ENCODE measurements at regions not wholly inside any gene's neighbourhood (a gene's known extent, or its start where the extent isn't known, plus 50 kb on each side); places are given as distances from the start of the nearest gene placed in this dataset.
"Not testable (repeated sequence)": the region's sequence is repeated elsewhere in the genome, so short reads cannot be mapped to it uniquely, and the experiment has no call there.

GRCh38 chr21:14058566-14058965 is 152.2 kb downstream of the LIPI start:
- Mint-ChIP-seq H3K4me1 (ENCODE audit: low read depth) (no peaks in the 10 kb centered on the region), H3K36me3 (ENCODE audit: insufficient read depth) (no peaks in the 10 kb centered on the region), H3K4me3 (no peak overlapping the region), H3K27me3 (ENCODE audit: low read depth) (no peaks in the 10 kb centered on the region), H3K9me3 (no peaks in the 10 kb centered on the region)
- no peak for DNase-seq
- ATAC-seq = no peak

DNA sequence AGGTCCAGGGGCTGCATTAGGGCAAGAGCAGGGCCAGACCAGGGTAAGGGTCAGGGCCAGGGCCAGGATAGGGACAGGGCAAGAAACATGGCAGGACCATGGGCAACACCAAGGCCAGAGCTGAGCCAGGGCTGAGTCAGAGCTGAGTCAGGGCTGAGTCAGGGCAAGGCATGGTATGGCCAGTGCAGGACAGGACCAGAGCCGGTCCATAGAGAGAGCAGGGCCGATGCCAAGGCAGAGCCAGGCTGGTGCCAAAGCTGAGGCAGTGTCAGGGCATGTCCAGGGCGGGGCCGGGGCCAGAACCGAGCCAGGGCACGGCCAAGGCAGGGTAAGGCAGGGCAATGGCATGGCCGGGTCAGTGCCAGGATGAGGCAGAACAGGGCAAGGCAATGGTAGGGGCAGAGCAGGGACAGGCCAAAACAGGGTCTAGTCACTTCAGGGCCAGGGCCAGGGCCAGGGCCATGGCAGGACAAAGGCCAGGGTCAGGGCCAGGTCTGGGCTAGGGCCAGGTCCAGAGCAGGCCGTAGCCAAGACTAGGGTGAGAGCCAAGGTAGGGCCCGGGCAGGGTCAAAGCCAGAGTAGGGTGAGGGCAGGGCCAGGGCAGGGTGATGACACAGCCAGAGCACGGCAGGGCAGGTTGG is 152.8 kb downstream of the LIPI start:
- not testable (repeated sequence) for H3K9me3 Mint-ChIP-seq; H3K27me3 Mint-ChIP-seq (ENCODE audit: low read depth); H3K4me1 Mint-ChIP-seq (ENCODE audit: low read depth); H3K36me3 Mint-ChIP-seq (ENCODE audit: insufficient read depth); DNase-seq; H3K4me3 Mint-ChIP-seq
- ATAC-seq = peak in 1 of 2 donors; percentile 35

DNA sequence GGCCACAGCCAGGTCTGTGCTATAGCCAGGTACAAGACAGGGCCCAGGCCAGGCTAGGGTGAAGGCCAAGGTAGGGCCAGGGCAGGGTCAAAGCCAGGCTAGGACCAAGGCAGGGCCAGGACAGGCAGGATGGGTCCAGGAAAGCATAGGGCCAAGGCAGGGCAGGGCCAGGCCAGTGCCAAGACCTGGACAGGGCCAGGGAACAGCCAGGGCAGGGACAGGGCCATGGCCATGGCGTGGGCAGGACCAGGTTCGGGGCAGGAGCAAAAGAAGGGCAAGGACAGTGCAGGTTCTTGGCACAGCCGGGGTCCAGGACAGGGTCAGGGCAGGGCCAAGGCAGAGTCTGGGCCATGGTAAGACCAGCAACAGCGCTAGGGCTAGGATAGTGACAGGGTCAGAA is 153.4 kb downstream of the LIPI start:
- Mint-ChIP-seq H3K36me3 (ENCODE audit: insufficient read depth) (no peaks in the 10 kb centered on the region), H3K4me1 (ENCODE audit: low read depth) (no peaks in the 10 kb centered on the region), H3K9me3 (no peaks in the 10 kb centered on the region), H3K4me3 (no peak overlapping the region), H3K27me3 (ENCODE audit: low read depth) (no peaks in the 10 kb centered on the region)
- no peak for DNase-seq
- ATAC-seq = no peak

DNA sequence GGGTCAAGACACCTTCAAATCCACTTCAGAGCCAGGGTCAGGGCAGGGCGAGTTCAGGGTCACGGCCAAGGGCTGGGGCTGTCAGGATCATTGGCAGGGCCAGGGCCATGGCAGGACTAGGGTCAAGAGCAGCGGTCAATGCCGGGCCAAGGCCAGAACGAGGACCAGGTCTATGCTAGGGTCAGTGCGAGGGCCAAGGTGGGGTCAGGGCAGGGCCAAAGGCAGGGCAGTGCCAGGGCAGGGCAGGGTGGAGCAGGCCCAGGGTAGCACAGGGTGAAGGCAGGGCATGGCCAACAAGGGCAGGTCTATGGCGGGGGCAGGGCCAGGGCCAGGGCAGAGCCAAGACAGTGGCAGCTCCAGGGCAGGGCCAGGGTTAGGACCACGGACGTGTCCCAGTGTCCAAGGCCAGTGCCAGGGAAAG is 154.0 kb downstream of the LIPI start:
- DNase-seq (no peak), ATAC-seq (no peak)
- Mint-ChIP-seq H3K36me3 (ENCODE audit: insufficient read depth) (no peaks in the 10 kb centered on the region), H3K4me3 (no peak overlapping the region), H3K9me3 (no peaks in the 10 kb centered on the region), H3K4me1 (ENCODE audit: low read depth) (no peaks in the 10 kb centered on the region), H3K27me3 (ENCODE audit: low read depth) (no peaks in the 10 kb centered on the region)

DNA sequence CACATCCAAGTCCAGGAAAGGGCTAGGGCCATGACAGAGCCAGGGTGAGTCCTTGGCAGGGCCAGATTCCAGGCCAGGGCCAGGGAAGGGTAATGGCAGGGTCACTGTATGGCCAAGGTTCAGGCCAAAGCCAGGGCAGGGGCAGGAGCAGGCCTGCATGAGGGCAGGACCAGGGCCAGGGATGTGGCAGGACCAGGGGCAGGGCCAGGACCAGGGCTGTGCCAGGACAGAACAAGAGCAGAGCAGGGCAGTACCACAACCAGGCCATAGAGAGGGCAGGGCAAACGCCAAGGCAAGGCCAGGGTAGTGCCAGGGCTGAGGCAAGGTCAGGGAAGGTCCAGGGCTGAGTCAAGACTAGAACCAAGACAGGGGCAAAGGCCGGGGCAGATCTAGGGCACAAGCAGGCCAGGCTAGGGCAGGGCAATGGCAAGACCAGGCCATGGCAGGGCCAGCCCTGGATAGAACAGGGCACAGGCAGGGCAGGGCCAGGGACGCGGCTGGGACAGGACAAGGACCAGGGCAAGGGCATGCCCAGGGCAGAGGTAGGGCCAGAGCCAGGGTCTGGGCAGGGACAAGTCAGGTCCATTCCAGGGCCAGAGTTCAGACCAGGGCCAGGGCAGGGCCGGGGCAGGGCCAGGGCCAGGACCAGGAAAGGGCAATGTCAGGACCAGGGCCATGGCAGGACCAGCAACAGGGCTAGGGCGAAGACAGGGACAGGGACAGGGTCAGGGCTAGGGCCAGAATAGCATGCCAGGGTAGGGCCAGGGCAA is 154.8 kb downstream of the LIPI start:
- H3K36me3 Mint-ChIP-seq (ENCODE audit: insufficient read depth); H3K27me3 Mint-ChIP-seq (ENCODE audit: low read depth); DNase-seq; H3K9me3 Mint-ChIP-seq; ATAC-seq; H3K4me1 Mint-ChIP-seq (ENCODE audit: low read depth); H3K4me3 Mint-ChIP-seq: not testable (repeated sequence)

GRCh38 chr21:14054682-14055081 is 156.1 kb downstream of the LIPI start:
- H3K4me1 Mint-ChIP-seq (ENCODE audit: low read depth) = no peaks in the 10 kb centered on the region
- H3K27me3 Mint-ChIP-seq (ENCODE audit: low read depth) = no peaks in the 10 kb centered on the region
- ATAC-seq = no peak
- H3K9me3 Mint-ChIP-seq = no peaks in the 10 kb centered on the region
- H3K4me3 Mint-ChIP-seq = no peak overlapping the region
- DNase-seq = no peak
- H3K36me3 Mint-ChIP-seq (ENCODE audit: insufficient read depth) = no peaks in the 10 kb centered on the region

DNA sequence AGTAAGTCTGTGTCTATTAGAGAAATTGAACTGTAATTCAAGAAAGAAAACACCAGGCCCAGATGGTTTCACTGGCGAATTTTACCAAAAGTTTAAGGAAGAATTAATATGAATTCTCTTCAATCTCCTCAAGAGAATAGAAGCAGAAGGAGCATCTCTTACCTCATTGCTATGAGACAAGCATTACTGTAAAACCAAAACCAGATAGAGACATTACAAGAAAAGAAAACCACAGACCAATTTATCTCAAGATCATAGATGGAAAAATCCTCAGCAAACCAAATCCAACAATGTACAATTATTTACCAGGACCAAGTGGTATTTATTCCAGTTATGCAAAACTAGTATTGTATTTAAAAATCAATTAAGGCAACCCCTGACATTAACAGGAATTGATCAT is 160.6 kb downstream of the LIPI start:
- Mint-ChIP-seq H3K27me3 (ENCODE audit: low read depth) (no peaks in the 10 kb centered on the region), H3K36me3 (ENCODE audit: insufficient read depth) (no peaks in the 10 kb centered on the region), H3K4me3 (no peak overlapping the region), H3K4me1 (ENCODE audit: low read depth) (no peaks in the 10 kb centered on the region), H3K9me3 (no peaks in the 10 kb centered on the region)
- DNase-seq (no peak), ATAC-seq (no peak)

- H3K4me3 Mint-ChIP-seq = no peak overlapping the region
- no peak for DNase-seq
- H3K4me1 Mint-ChIP-seq (ENCODE audit: low read depth) = no peaks in the 10 kb centered on the region
- H3K27me3 Mint-ChIP-seq (ENCODE audit: low read depth) = no peaks in the 10 kb centered on the region
- no peaks in the 10 kb centered on the region for H3K9me3 Mint-ChIP-seq
- no peak for ATAC-seq
- no peaks in the 10 kb centered on the region for H3K36me3 Mint-ChIP-seq (ENCODE audit: insufficient read depth)
These were observed 164.4 kb downstream of the LIPI start for GRCh38 chr21:14046401-14046800.

DNA sequence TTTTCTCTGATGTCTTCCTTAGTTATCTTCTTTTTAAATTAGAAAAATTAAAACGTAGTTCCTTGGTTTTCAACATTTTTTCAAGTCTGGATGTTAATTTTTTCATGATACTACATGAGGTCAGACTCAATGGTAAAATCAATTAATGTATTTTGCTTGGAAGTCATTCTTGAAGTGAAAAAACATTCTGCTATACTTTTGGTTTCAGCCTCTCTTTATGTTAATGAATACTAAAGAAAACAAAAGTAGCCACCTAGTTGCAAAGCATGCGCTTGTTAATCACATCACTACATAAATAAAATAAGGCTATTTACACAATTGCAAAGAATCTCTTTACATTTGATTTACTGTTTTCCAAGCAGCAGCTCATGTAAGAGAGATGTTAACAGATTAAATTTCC is 170.4 kb downstream of the LIPI start:
- Mint-ChIP-seq H3K9me3 (no peaks in the 10 kb centered on the region), H3K4me1 (ENCODE audit: low read depth) (no peaks in the 10 kb centered on the region)

DNA sequence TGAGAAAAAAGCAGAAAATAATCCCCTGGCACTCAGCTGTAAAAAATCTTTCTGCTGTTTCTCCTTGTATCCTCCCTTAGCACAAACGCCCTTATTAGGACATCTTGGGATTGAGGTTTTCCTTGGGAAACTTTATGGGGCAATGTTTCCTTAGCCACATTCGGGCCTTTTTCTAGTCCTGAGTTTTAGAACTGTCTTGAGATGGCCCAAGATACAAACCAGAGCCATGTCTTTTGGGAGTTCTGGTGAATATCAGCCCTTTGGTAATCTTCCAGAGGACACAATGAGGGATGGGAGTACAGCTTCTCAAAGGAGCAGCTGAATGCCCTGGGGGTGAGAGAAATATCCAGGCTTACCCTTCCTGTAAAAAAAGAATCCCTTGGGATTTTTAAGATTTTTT is 182.1 kb downstream of the LIPI start:
- DNase-seq; ATAC-seq; H3K9me3 Mint-ChIP-seq; H3K27me3 Mint-ChIP-seq (ENCODE audit: low read depth); H3K4me1 Mint-ChIP-seq (ENCODE audit: low read depth); H3K36me3 Mint-ChIP-seq (ENCODE audit: insufficient read depth): not testable (repeated sequence)
- H3K4me3 Mint-ChIP-seq = peak overlapping the region; percentile 35

More for the DNA sequence above, 170.4 kb downstream of the LIPI start:
- ATAC-seq (no peak), DNase-seq (no peak)
- peaks cover 2% of the 10 kb centered on the region for H3K36me3 Mint-ChIP-seq (ENCODE audit: insufficient read depth)
- H3K27me3 Mint-ChIP-seq (ENCODE audit: low read depth) = no peaks in the 10 kb centered on the region
- no peak overlapping the region for H3K4me3 Mint-ChIP-seq

DNA sequence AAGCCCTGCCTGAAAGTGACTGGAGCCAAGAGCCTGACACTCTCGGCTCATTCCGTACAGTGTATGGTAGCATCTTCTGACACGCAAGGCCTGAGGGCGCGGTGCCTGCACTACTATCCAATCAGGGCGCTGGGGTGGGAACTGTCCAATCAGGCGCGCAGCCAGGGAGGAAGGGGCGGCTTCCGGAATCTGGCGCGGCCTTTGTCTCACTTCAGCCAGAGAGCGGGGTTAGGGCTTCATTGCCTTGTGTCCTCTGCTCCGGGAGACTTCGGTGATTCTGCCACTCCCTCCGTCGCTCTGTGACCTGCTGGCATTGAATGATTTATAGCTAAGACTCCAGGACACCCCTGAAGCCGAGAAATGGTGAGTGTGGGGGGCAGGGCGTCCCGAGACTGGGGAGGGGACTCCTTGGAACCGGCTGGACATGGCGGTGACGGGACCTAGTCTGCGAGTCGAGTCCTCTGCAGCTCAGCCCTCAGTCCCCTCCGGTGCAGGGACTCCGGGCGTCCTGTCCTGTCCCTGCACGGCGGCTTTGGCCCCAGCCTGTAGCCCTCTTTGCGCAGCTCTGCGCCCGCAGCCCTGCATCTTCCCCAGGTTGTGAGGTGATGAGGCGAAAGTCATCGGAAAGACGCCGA is 183.4 kb downstream of the LIPI start:
- not testable (repeated sequence) for H3K4me1 Mint-ChIP-seq (ENCODE audit: low read depth); H3K36me3 Mint-ChIP-seq (ENCODE audit: insufficient read depth); H3K9me3 Mint-ChIP-seq; H3K27me3 Mint-ChIP-seq (ENCODE audit: low read depth)
- H3K4me3 Mint-ChIP-seq = peak overlapping the region; percentile 87
- DNase-seq (peak; percentile 77), ATAC-seq (peak; percentile 100)

DNA sequence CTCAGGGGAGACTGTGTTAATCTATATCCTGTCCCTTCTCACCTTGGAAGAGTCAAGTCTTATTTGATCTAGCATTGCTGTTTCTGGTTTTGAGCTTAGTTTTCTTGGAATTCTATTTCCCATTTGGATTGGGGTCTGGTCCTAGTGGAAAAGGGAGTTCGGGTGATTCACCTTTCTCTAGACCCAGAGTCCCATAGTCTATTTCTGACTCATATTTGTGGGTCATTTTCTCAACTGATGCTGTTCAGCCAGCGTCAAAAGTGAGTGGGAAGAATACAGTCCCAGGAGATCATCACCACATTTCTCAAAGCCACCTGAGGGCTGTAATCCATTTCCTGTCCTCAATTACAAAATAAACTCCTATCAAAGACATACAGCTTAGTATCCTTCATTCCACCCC is 190.6 kb downstream of the LIPI start:
- not testable (repeated sequence) for H3K4me1 Mint-ChIP-seq (ENCODE audit: low read depth); H3K9me3 Mint-ChIP-seq; H3K4me3 Mint-ChIP-seq; H3K36me3 Mint-ChIP-seq (ENCODE audit: insufficient read depth); H3K27me3 Mint-ChIP-seq (ENCODE audit: low read depth); ATAC-seq; DNase-seq

DNA sequence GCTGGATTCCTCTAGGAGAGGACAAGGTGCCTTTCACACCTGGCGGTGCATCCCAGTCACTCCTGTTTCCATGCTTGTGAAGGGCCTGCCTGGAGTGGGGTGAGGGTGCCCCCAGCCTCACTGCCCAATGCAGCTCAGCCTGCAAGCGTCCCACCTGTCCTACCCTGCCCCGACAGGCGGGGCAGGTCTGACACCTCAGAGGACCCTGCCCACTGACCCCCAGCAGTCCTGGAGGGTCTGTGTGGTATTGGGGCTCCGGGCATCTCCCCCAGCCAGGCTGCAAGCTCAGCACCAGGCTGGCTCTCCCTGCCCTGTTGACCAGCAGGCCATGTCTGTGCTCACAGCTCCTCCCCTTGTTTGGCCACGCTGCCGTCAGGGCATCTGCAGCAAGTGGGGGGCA is 194.9 kb downstream of the LIPI start:
- not testable (repeated sequence) for DNase-seq; ATAC-seq; H3K9me3 Mint-ChIP-seq; H3K36me3 Mint-ChIP-seq (ENCODE audit: insufficient read depth); H3K4me3 Mint-ChIP-seq; H3K27me3 Mint-ChIP-seq (ENCODE audit: low read depth); H3K4me1 Mint-ChIP-seq (ENCODE audit: low read depth)

GRCh38 chr21:14013623-14014498 is 196.9 kb downstream of the LIPI start:
- not testable (repeated sequence) for ATAC-seq; H3K27me3 Mint-ChIP-seq (ENCODE audit: low read depth); H3K4me3 Mint-ChIP-seq; H3K36me3 Mint-ChIP-seq (ENCODE audit: insufficient read depth); DNase-seq; H3K4me1 Mint-ChIP-seq (ENCODE audit: low read depth); H3K9me3 Mint-ChIP-seq

All from activated T-cell treated with anti-CD3 and anti-CD28 coated beads, Interleukin-2, amount 50 U/mL, for 4 hours (primary cell).